ENCODE measurements at regions not wholly inside any gene's neighbourhood (a gene's known extent, or its start where the extent isn't known, plus 50 kb on each side); places are given as distances from the start of the nearest gene placed in this dataset.

- H3K9me1 ChIP-seq (ENCODE audit: control insufficient read depth, extremely low read depth, insufficient read depth, low read length) = no peaks in the 10 kb centered on the region
- dilution Hi-C loops (cut with MboI; ENCODE audit: extremely low pct_ligation_motif_present, low sequenced_read_pairs) = no loop called here
- peak; percentile 73 for FAIRE-seq
These were observed 143.1 kb upstream of the MOCS1 start for GRCh38 chr6:40077315-40077714.

GRCh38 chr6:40075056-40075590 lies 140.9 kb upstream of the MOCS1 start:
- Histone ChIP-seq H3K4me3 (ENCODE audit: control insufficient read depth in 2 of 3, extremely low read depth in 1 of 3, insufficient read depth in 2 of 3, low read depth in 1 of 3, low read length in 3 of 3) (peak overlapping the region in 2 of 3 experiments; percentile 26 to 55), H2AFZ (ENCODE audit: control insufficient read depth, low read length) (peak overlapping the region; percentile 30), H3K27me3 (ENCODE audit: control insufficient read depth, extremely low read depth, insufficient read depth, low read length) (no peaks in the 10 kb centered on the region), H3K79me2 (ENCODE audit: control insufficient read depth, insufficient read depth, low read length) (no peaks in the 10 kb centered on the region), H3K4me2 (ENCODE audit: control insufficient read depth, extremely low read depth, insufficient read depth, low read depth, low read length) (peak overlapping the region; percentile 77), H3K9ac (ENCODE audit: control insufficient read depth, extremely low read depth, insufficient read depth, low read length) (no peak overlapping the region), H3K9me1 (ENCODE audit: control insufficient read depth, extremely low read depth, insufficient read depth, low read length) (no peaks in the 10 kb centered on the region), H3K9me3 (ENCODE audit: control insufficient read depth, low read depth, low read length) (no peaks in the 10 kb centered on the region), H4K20me1 (ENCODE audit: control insufficient read depth, extremely low read depth, insufficient read depth, low read length) (no peaks in the 10 kb centered on the region), H3K27ac (ENCODE audit: control insufficient read depth, insufficient read depth, low read length) (peak overlapping the region; percentile 45), H3K36me3 (ENCODE audit: control insufficient read depth in 2 of 2, extremely low read depth in 1 of 2, insufficient read depth in 2 of 2, low read length in 2 of 2) (no peaks in the 10 kb centered on the region), H3K4me1 (ENCODE audit: control insufficient read depth, extremely low read depth, insufficient read depth, low read length) (peaks cover 34% of the 10 kb centered on the region)
- FAIRE-seq (peak; percentile 89), DNase-seq (ENCODE audit: low read depth, low spot score) (no peak)
- no peak for TF ChIP-seq EZH2 (IDR thresholded peaks at IDR 0.05; ENCODE audit: low read length)
- dilution Hi-C loops (cut with MboI; ENCODE audit: extremely low pct_ligation_motif_present, low sequenced_read_pairs) = no loop called here

More at GRCh38 chr6:40077315-40077714, 143.1 kb upstream of the MOCS1 start:
- DNase-seq (ENCODE audit: low read depth, low spot score) = no peak
- H3K27me3 ChIP-seq (ENCODE audit: control insufficient read depth, extremely low read depth, insufficient read depth, low read length) = peaks cover 3% of the 10 kb centered on the region
- H2AFZ ChIP-seq (ENCODE audit: control insufficient read depth, low read length) = no peak overlapping the region
- H3K4me1 ChIP-seq (ENCODE audit: control insufficient read depth, extremely low read depth, insufficient read depth, low read length) = peaks cover 34% of the 10 kb centered on the region
- H3K9ac ChIP-seq (ENCODE audit: control insufficient read depth, extremely low read depth, insufficient read depth, low read length) = no peak overlapping the region
- H3K79me2 ChIP-seq (ENCODE audit: control insufficient read depth, insufficient read depth, low read length) = no peaks in the 10 kb centered on the region
- no peak overlapping the region for H3K4me3 ChIP-seq (ENCODE audit: control insufficient read depth in 2 of 3, extremely low read depth in 1 of 3, insufficient read depth in 2 of 3, low read depth in 1 of 3, low read length in 3 of 3)
- no peak overlapping the region for H3K27ac ChIP-seq (ENCODE audit: control insufficient read depth, insufficient read depth, low read length)
- H4K20me1 ChIP-seq (ENCODE audit: control insufficient read depth, extremely low read depth, insufficient read depth, low read length) = no peaks in the 10 kb centered on the region
- H3K36me3 ChIP-seq (ENCODE audit: control insufficient read depth in 2 of 2, extremely low read depth in 1 of 2, insufficient read depth in 2 of 2, low read length in 2 of 2) = no peaks in the 10 kb centered on the region
- TF ChIP-seq EZH2 (IDR thresholded peaks at IDR 0.05; ENCODE audit: low read length) = no peak
- no peak for TF ChIP-seq CTCF (optimal IDR thresholded peaks at IDR 0.05 in 1 of 3, IDR thresholded peaks at IDR 0.05 in 1 of 3, conservative IDR thresholded peaks at IDR 0.05 in 1 of 3; ENCODE audit: extremely low read depth in 1 of 3, insufficient read depth in 2 of 3, low read length in 3 of 3)
- no peaks in the 10 kb centered on the region for H3K9me3 ChIP-seq (ENCODE audit: control insufficient read depth, low read depth, low read length)
- H3K4me2 ChIP-seq (ENCODE audit: control insufficient read depth, extremely low read depth, insufficient read depth, low read depth, low read length) = peak overlapping the region; percentile 17

All from keratinocyte (primary cell).